GM21737 (cell line): ENCODE measurements at regions not wholly inside any gene's neighbourhood (a gene's known extent, or its start where the extent isn't known, plus 50 kb on each side); places are given as distances from the start of the nearest gene placed in this dataset.

Source experiments
- ATAC-seq: cut with Tn5 transposase; IDR thresholded peaks from one replicate; pipeline ENCODE4 v1.9.1; 2021; ENCODE audit warnings: mild to moderate bottlenecking, moderate library complexity; ENCODE audit not compliant: unreplicated experiment

DNA sequence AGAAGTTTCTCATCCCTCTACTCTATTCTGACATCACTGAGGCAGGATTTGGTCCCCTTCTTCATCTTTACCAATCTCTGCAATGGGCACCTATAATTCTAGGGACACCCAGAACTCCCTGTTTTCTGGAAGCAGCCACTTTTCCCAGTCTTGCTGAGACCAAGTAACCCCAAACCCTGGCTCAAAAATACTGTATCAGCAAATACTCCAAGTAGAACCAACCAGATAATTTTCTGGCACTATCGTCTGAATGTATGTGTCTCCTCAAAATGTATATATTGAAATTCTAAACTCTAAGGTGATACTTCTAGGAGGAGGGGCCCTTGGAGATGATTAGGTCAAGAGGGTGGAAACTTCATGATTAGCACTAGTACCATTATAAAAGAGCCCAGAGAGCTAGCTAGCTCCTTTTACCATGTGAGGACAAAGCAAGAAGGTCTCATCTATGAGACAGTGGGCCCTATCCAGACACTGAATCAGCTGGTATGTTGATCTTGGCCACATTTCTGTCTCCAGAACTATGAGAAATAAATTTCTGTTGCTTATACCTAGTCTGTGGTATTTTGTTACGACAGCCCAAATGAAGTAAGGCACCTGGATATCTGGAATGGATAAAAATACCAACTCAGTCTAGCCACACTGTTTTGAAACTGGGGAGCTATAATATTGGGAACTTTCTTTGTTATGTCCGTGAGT, 464.4 kb downstream of the CDH11 start:
- ATAC-seq = no peak

GRCh38 chr16:64656471-64656870, 465.4 kb downstream of the CDH11 start:
- no peak for ATAC-seq

GRCh38 chr16:64654178-64654577, 467.7 kb downstream of the CDH11 start:
- ATAC-seq = no peak

DNA sequence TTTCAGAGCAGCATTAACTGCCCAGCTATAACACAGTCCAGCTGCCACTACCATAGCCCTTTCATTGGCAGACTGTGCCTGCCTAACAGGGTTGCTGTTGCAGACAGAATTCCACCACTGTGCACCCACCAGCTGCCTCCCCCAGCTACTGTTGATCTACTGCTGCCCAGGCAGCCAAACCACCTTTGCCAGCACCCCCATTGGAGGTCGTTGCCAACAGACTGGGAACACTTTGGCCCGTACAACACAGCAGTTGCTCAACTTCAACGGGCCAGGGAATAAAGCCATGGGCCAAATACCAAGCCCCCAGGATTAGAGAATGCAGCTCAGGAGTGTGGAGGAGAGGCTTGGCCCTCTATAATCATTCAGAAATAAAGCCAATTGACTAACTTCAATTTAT, 473.6 kb downstream of the CDH11 start:
- no peak for ATAC-seq

- ATAC-seq = no peak
Observed at GRCh38 chr16:64641343-64641742, 480.5 kb downstream of the CDH11 start.

DNA sequence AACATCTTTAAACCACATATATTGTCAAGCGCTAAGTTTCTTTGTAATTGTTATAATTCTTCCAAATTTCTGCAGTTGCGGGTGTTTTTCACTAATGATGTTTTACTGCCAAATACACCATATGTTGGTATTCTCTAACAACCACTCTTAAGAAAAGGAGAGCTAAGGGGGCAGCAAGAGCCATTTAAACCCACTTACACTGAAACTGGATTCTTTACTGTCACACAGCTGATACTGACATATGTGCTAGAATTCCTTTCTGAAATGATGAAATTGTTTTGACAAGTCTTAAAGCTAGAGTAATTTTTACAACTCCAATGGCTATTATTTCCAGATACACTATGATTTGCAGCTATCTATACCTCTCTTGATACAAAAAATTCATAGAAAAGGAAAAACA, 483.1 kb downstream of the CDH11 start:
- no peak for ATAC-seq

- ATAC-seq = no peak
Observed at GRCh38 chr16:64629622-64630021, 492.2 kb downstream of the CDH11 start.

DNA sequence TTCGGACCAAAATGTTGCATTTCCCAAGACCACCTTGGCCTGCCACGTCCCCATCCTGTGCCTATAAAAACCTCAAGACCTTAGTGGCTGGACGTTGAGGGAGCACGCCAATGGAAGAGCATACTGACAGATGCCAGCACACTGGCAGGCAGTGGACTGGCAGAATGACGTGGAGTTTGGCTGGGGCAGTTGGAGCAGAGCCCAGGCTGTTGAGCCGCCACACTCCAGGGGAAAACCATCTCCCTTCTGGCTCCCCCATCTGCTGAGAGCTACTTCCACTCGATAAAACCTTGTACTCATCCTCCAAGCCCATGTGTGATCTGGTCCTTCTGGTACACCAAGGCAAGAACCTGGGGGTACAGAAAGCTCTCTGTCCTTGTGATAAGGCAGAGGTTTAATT, 494.1 kb downstream of the CDH11 start:
- ATAC-seq = no peak

DNA sequence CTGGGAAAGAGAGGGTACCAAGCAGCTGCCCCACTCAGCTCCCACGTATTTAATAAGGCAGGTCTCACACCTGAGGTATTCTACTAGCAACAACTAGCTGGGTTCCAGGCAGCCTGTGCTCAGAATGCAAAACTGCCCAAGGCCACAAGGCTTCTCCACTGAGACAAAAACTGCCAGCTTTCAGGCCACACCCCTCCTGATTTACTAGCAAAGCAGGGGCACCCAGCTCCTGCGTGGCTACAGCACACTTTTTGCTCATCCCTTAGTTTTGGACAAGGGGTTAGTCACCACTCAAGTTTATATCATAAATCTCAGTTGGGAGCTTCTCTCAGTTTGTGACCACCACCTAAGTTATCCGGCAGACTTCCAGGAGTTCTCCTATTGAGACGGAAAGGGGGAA, 494.6 kb downstream of the CDH11 start:
- ATAC-seq = no peak

DNA sequence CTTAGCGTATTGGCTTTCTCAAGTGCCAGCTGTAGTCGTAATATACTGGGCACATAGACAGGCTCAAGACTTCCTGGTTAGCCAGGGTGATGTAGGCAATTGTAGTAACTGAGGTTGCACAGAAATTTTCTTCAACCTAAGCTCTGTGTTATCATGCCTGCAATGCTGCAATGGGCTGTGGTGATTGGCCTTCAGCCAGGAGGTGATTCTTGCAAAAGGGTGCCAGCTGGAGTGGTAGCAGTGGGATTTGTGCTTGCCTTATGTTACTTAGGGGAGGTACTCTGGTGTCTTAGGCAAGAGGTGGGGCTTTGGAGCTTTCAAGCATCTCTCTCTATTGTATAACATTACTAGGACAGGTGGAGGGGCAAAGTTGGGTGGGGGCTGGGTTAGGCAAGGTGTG, 495.1 kb downstream of the CDH11 start:
- ATAC-seq = no peak

GRCh38 chr16:64621616-64622015, 500.2 kb downstream of the CDH11 start:
- no peak for ATAC-seq

DNA sequence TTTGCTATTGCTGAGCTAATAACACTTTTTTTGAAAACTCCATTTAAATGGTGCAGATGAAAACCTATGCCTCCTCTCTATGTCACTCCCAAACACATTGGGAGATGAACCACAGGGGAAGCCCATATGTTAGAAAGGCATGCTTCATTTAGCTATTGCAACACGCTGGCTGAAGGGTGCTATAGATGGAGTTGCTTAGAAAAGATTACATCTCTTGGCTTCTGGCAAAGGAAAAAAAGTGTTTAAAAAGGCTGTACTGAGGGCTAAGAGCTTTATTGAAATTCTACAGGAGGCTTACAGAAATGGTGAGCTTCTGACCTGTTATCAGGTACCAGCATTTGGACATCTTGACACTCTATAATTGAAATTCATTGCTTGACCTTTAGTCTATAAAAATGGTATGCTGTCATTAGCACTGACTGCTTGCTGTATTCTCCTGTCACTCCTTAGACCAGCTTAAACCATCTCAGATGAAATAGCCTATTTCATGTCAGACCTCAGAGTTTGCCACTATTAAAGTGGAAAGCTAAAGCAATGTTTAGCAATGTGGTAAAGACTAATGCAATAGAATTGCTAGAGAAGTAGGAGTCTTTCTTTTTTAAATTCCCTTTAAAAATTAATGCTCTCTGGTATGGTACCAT, 503.9 kb downstream of the CDH11 start:
- ATAC-seq = no peak

DNA sequence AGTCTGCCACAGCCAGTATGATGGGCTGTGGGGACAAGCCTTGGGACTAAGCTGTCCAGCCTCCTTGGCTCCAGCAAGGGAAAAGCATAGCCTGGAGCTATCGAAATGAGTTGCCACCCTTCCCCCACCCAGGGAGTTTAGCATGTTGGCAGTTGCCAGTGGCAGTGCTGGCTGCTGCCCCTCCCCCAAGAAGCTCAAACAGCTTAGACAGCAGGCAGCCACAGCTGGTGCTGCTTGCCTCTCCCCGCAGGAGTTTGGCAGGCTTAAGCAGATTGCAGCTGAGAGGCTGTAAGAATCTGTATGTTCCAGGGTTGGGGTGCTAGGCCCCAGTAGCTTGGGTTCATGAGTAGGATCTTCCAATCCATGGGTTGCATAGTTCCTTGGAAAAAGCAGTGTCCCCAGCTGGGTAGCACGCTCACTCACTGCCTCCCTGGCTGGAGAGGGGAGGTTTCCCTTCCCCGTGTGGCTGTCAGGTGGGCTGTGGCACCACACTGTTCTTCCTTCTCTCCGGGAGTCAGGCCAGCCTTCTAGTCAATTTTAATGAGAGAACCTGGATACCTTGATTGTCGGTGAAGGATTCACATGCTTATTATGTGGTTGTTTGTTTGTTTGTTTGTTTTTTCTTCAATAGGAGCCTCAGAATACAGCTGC, 506.1 kb downstream of the CDH11 start:
- ATAC-seq = no peak

GRCh38 chr16:64596196-64596595, 525.7 kb downstream of the CDH11 start:
- no peak for ATAC-seq

DNA sequence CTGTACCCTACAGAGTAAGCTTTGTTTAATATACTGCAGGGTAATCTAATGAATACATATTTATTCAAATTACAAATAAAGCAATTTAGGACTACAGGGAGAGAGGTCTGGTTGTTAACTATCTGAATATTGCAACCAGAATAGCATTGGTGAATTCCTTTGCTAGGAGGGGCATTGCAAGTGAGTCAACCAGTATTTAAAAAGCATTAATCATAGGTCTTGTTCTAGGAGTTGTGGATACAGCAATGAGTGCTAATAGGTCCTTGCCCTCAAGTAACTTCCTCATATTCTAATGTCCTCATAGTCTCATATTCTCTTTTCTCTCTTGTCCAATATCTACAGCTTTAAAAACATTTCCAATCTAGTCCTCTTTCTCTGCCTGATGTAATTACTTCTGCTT, 531.4 kb downstream of the CDH11 start:
- ATAC-seq = no peak

GRCh38 chr16:64589836-64590235, 532.0 kb downstream of the CDH11 start:
- no peak for ATAC-seq

- ATAC-seq = no peak
Observed at GRCh38 chr16:64586781-64587180, 535.1 kb downstream of the CDH11 start.

DNA sequence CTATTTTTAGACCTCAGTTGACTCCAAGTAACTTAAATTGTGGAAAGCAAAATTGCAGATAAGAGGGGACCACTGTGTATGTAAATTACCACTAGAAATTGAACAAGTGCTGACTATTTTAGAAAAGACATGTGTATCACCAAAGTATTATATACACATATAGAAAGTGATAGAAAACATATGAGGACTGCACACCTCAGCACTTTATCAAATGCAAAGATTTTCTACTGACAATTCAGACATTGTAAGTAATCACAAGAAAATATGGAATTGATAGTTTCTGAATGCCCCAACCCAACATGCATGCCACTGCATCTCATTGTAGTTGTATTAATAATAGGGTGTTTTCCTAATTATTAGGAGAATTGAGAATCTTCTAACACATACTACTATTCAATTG, 536.5 kb downstream of the CDH11 start:
- ATAC-seq = no peak

DNA sequence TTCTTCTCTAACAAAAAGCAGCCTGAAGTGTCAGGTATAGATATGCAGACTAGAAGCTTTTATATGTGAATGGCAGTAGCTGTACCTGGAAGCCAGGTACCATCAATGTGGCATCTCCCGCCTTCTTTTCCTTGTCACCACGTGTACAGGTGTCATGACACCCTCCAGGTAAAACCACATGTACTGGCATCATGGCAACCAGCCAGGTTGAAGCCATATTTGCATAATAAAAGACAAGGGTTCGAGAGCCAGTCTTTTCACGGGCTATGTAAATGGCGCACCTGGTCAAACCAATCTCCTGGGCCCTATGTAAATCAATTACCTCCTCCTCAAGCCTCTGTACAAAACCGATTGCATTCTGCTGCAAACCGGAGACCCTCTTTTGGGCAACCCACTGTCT, 541.3 kb downstream of the CDH11 start:
- no peak for ATAC-seq

DNA sequence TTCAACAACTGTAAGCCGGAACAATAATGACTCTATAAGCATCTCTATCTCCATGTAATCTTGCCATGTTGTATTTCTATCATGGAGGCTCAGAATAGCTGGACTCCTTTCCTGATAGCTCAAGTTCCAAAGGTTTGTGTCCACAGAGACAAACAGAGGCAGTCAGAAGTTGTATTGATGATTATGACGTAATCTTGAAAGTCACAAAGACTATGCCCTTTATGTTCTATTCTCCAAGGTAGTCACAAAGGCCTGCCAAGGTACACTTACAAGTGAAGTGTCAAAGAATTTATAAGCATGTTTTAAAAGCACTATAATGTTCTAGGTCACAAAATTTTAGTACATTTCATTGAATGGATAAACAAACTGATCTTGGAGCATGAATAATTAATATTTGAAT, 542.2 kb downstream of the CDH11 start:
- no peak for ATAC-seq

- no peak for ATAC-seq
Observed at GRCh38 chr16:64545768-64546167, 576.1 kb downstream of the CDH11 start.

- no peak for ATAC-seq
Observed at GRCh38 chr16:64544859-64545258, 577.0 kb downstream of the CDH11 start.
